Calu3 (cell line): ENCODE measurements at regions not wholly inside any gene's neighbourhood (a gene's known extent, or its start where the extent isn't known, plus 50 kb on each side); places are given as distances from the start of the nearest gene placed in this dataset.

Experiments
- BruUV-seq: library from RNA; stranded (reverse); fragments of 400-500 nt; replicated peaks from 2 replicates; lab custom pipeline; 2021; lab: Mats Ljungman, UMichigan
- CTCF ChIA-PET: fragments of 300-600 bp; sonication (Branson Sonifier 250); formaldehyde crosslinking; loops from one replicate; lab custom pipeline; 2022; ENCODE audit warnings: antibody characterized with exemption; lab: Charles Lee
- DNase-seq: peaks from one replicate; pipeline ENCODE4 v3.0.0; 2022
- H3K27ac Mint-ChIP-seq: one replicate; pipeline ENCODE4 v1.8.0; 2022; ENCODE audit warnings: mixed read lengths; ENCODE audit not compliant: unreplicated experiment
- H3K27me3 Mint-ChIP-seq: one replicate; pipeline ENCODE4 v1.8.0; 2022; ENCODE audit warnings: mixed read lengths; ENCODE audit not compliant: unreplicated experiment
- H3K36me3 Mint-ChIP-seq: one replicate; pipeline ENCODE4 v1.8.0; 2022; ENCODE audit warnings: mild to moderate bottlenecking, moderate library complexity, mixed read lengths; ENCODE audit not compliant: insufficient read depth, unreplicated experiment
- H3K4me1 Mint-ChIP-seq: one replicate; pipeline ENCODE4 v1.8.0; 2022; ENCODE audit warnings: mild to moderate bottlenecking, low read depth, mixed read lengths; ENCODE audit not compliant: unreplicated experiment
- H3K4me3 Mint-ChIP-seq: one replicate; pipeline ENCODE4 v1.8.0; 2022; ENCODE audit warnings: mild to moderate bottlenecking, low read depth, moderate library complexity, mixed read lengths; ENCODE audit not compliant: unreplicated experiment
- H3K9me3 Mint-ChIP-seq: one replicate; pipeline ENCODE4 v1.8.0; 2022; ENCODE audit warnings: low read depth, mixed read lengths; ENCODE audit not compliant: unreplicated experiment
- intact Hi-C: fragments of 100-400 bp; cut with micrococcal nuclease; formaldehyde crosslinking; loops from one replicate; pipeline ENCODE4 v1.10.0; 2022; ENCODE audit not compliant: unreplicated experiment
- TF ChIP-seq, protein P1 (sequence below): fragments of 200-600 bp; IDR thresholded peaks from one replicate; pipeline ENCODE4 v1.8.0; 2022; ENCODE audit warnings: antibody characterized with exemption; ENCODE audit not compliant: unreplicated experiment

DNA sequence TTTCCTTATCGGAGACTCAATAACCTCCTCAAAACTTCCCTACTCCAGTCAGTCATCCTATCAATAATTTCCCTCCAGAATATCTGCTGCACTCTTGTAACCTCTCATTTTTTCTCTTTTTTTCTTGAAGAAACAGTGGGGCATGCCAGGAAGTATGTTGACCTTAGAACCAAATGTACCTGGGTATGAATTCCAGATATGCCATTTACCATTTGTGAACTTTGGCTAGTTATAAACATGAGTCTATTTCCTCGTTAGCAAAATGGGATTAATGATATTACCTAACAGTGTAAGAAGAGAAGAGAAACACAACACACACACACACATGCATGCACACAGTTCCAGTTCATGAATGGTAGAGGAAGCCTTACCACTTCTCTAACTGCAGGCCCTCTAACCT, 578.2 kb downstream of the FAM133A start:
- Mint-ChIP-seq H3K4me1 (no peaks in the 10 kb centered on the region), H3K27ac (no peak overlapping the region), H3K27me3 (no peaks in the 10 kb centered on the region), H3K9me3 (peaks cover 8% of the 10 kb centered on the region), H3K4me3 (no peak overlapping the region), H3K36me3 (no peaks in the 10 kb centered on the region)
- CTCF ChIA-PET, result no interaction called here
- BruUV-seq, result no TSS peak
- intact Hi-C loops, result no loop called here
- TF ChIP-seq, protein P1, sequence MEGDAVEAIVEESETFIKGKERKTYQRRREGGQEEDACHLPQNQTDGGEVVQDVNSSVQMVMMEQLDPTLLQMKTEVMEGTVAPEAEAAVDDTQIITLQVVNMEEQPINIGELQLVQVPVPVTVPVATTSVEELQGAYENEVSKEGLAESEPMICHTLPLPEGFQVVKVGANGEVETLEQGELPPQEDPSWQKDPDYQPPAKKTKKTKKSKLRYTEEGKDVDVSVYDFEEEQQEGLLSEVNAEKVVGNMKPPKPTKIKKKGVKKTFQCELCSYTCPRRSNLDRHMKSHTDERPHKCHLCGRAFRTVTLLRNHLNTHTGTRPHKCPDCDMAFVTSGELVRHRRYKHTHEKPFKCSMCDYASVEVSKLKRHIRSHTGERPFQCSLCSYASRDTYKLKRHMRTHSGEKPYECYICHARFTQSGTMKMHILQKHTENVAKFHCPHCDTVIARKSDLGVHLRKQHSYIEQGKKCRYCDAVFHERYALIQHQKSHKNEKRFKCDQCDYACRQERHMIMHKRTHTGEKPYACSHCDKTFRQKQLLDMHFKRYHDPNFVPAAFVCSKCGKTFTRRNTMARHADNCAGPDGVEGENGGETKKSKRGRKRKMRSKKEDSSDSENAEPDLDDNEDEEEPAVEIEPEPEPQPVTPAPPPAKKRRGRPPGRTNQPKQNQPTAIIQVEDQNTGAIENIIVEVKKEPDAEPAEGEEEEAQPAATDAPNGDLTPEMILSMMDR, result no peak
- DNase-seq, result no peak

DNA sequence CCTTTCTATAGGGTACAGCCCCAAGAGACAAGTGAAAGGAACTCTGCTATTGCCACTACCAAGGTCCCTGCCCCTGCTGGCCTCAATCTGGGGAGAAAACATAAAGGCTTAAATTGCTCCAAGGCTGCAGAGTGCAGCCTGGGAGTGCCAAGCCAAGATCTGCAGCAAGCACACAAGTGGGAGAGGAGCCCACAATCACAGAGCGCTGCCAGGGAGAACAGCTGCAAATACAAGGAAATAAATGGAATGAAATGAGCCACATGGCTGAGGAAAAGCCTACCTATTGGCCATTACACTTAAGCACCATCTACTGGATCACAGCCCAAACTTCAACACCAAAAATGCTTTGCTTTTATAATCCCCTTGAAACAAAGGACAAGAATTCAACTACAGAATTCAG, 582.4 kb downstream of the FAM133A start:
- TF ChIP-seq, protein P1, result no peak
- Mint-ChIP-seq H3K27me3 (no peaks in the 10 kb centered on the region), H3K36me3 (no peaks in the 10 kb centered on the region), H3K9me3 (peaks cover 8% of the 10 kb centered on the region), H3K27ac (no peak overlapping the region), H3K4me1 (no peaks in the 10 kb centered on the region), H3K4me3 (no peak overlapping the region)
- intact Hi-C loops, result no loop called here
- DNase-seq, result no peak
- BruUV-seq, result no TSS peak
- CTCF ChIA-PET, result no interaction called here

DNA sequence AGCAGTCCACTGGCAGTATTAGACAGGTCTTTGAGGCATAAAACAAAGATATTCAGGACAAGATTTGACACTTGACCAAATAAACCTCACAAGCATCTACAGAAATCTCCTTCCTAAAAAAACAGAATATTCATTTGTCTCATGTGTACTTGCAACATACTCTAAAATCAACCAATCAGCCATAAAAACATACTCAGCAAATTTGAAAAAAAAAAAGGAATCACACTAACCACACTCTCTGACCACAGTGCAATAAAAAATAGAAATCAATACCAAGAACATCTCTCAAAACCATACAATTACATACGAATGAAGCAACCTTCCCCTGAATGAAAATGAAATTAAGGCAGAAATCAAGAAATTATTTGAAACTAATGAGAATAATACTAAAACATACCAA, 591.3 kb downstream of the FAM133A start:
- TF ChIP-seq, protein P1, result no peak

DNA sequence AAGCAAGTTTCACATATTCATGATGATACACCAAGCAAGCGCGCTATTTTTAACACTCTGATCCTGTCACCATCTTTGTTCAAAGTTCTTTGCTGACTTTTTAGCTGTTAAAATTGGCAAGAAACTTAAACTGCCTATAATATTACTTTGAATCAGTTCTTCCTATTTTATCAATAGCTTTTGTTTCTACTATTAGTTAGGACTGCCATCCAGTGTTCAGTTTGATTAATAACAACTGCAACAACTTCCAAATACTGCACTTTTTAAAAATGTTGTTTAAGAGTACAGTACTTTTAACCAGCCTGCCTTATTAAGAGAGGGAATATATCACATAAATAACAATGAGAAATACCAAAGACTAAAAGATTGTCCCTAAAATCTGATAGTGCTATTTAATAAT, 614.3 kb downstream of the FAM133A start:
- no peak for DNase-seq
- BruUV-seq, result no TSS peak
- no peaks in the 10 kb centered on the region for H3K27me3 Mint-ChIP-seq
- no peaks in the 10 kb centered on the region for H3K4me1 Mint-ChIP-seq
- TF ChIP-seq, protein P1, result no peak
- intact Hi-C loops, result no loop called here
- peaks cover 2% of the 10 kb centered on the region for H3K9me3 Mint-ChIP-seq
- CTCF ChIA-PET, result no interaction called here
- H3K27ac Mint-ChIP-seq, result no peak overlapping the region
- H3K36me3 Mint-ChIP-seq, result no peaks in the 10 kb centered on the region
- no peak overlapping the region for H3K4me3 Mint-ChIP-seq

More for the DNA sequence above, 591.3 kb downstream of the FAM133A start:
- Mint-ChIP-seq H3K4me3 (no peak overlapping the region), H3K4me1 (no peaks in the 10 kb centered on the region), H3K27me3 (no peaks in the 10 kb centered on the region), H3K36me3 (no peaks in the 10 kb centered on the region), H3K9me3 (peaks cover 12% of the 10 kb centered on the region), H3K27ac (no peak overlapping the region)
- BruUV-seq, result no TSS peak
- DNase-seq, result no peak
- CTCF ChIA-PET, result no interaction called here
- intact Hi-C loops, result no loop called here
